GM12878 (cell line): ENCODE measurements at regions not wholly inside any gene's neighbourhood (a gene's known extent, or its start where the extent isn't known, plus 50 kb on each side); places are given as distances from the start of the nearest gene placed in this dataset.

ENCODE experiments used
- ATAC-seq: fragments of 200-7000 bp; cut with Tn5 transposase; 3 replicates; pipeline ENCODE4 v1.9.1; 2020; ENCODE audit warnings: mild to moderate bottlenecking, moderate library complexity
- BruUV-seq: library from RNA; stranded (reverse); fragments of 400-500 nt; replicated peaks from 2 replicates; lab custom pipeline; 2021; lab: Mats Ljungman, UMichigan
- CTCF ChIA-PET: fragments of 300-600 bp; sonication (Branson Sonifier 250); formaldehyde crosslinking; extraction: SDS; loops from one replicate; lab custom pipeline; 2021; ENCODE audit warnings: inconsistent platforms; lab: Yijun Ruan, JAX
- POLR2A ChIA-PET: fragments of 350-600 bp; formaldehyde crosslinking; extraction: SDS; loops from one replicate; lab custom pipeline; 2021; ENCODE audit warnings: inconsistent platforms; lab: Charles Lee
- RAD21 ChIA-PET: fragments of 300-600 bp; sonication (Branson Sonifier 250); formaldehyde crosslinking; loops from one replicate; lab custom pipeline; 2023; ENCODE audit warnings: antibody characterized with exemption; ENCODE audit not compliant: unreplicated experiment; lab: Charles Lee
- SMC1A ChIA-PET: fragments of 300-600 bp; sonication (Branson Sonifier 250); formaldehyde crosslinking; loops from one replicate; lab custom pipeline; 2023; ENCODE audit not compliant: unreplicated experiment, uncharacterized antibody; lab: Charles Lee
- DNase-seq: peaks from one replicate; pipeline ENCODE4 v3.0.0-alpha.2; 2011; ENCODE audit warnings: low read depth, low spot score
- FAIRE-seq: peaks from 3 replicates; lab custom pipeline; 2011; peaks lifted over from hg19 to GRCh38; lab: Jason Lieb, UNC
- H2AFZ ChIP-seq: 2 replicates; pipeline ENCODE4 v1.6.0; 2011; ENCODE audit warnings: low read depth, low read length, control low read depth; ENCODE audit not compliant: control insufficient read depth
- H3K27ac ChIP-seq: 2 replicates; pipeline ENCODE4 v1.5.1; 2011; ENCODE audit warnings: control low read depth; ENCODE audit not compliant: control insufficient read depth, insufficient read depth
- H3K27me3 ChIP-seq, 2 experiments: replicated peaks in 1 of 2; 2 replicates each; pipeline versions ENCODE4 v1.6.0 to v1.6.1; 2011; ENCODE audit warnings: low read length in 1 of 2; ENCODE audit not compliant: control insufficient read depth in 2 of 2, insufficient read depth in 2 of 2
- H3K36me3 ChIP-seq, 2 experiments: 2 replicates each; pipeline ENCODE4 v1.5.1; 2011; ENCODE audit warnings: low read length in 1 of 2; ENCODE audit not compliant: control insufficient read depth in 2 of 2, insufficient read depth in 2 of 2
- H3K4me1 ChIP-seq: 2 replicates; pipeline ENCODE4 v1.6.1; 2011; ENCODE audit warnings: mild to moderate bottlenecking, low read length, moderate library complexity, mixed read lengths; ENCODE audit not compliant: control insufficient read depth, insufficient read depth
- H3K4me2 ChIP-seq: 2 replicates; pipeline ENCODE4 v1.6.0; 2011; ENCODE audit warnings: control low read depth; ENCODE audit not compliant: control insufficient read depth, insufficient read depth
- H3K4me3 ChIP-seq: fragments of 200-600 bp; sonication (generic); 2 replicates; pipeline ENCODE4 v1.5.1; 2016
- H3K79me2 ChIP-seq: 2 replicates; pipeline ENCODE4 v1.6.0; 2011; ENCODE audit warnings: low read length; ENCODE audit not compliant: control insufficient read depth, insufficient read depth
- H3K9ac ChIP-seq: 2 replicates; pipeline ENCODE4 v1.8.0; 2011; ENCODE audit warnings: low read length, control low read depth, mixed read lengths; ENCODE audit not compliant: control insufficient read depth, insufficient read depth
- H3K9me3 ChIP-seq: replicated peaks from 3 replicates; pipeline ENCODE4 v1.5.1; 2011; ENCODE audit warnings: mild to moderate bottlenecking, low read length; ENCODE audit not compliant: control insufficient read depth, insufficient read depth
- H4K20me1 ChIP-seq: 2 replicates; pipeline ENCODE4 v1.6.0; 2011; ENCODE audit not compliant: control insufficient read depth, insufficient read depth
- BACH1 ChIP-seq: fragments of 450-650 bp; IDR thresholded peaks from 2 replicates; pipeline ENCODE4 v1.6.1; 2017; ENCODE audit warnings: mild to moderate bottlenecking, borderline replicate concordance
- E2F4 ChIP-seq: IDR thresholded peaks from 2 replicates; pipeline ENCODE4 v1.6.1; 2012; ENCODE audit warnings: low read depth, low read length, improper control_type of control experiment
- ELK1 ChIP-seq: IDR thresholded peaks from 2 replicates; pipeline ENCODE4 v1.6.1; 2012; ENCODE audit warnings: low read depth, low read length, improper control_type of control experiment
- FOXK2 ChIP-seq: fragments of 450-650 bp; IDR thresholded peaks from 2 replicates; pipeline ENCODE4 v1.6.1; 2017; ENCODE audit warnings: mild to moderate bottlenecking, moderate library complexity
- HDAC2 ChIP-seq: fragments of 200-600 bp; sonication (generic); IDR thresholded peaks from 2 replicates; pipeline ENCODE4 v1.6.1; 2017
- IKZF1 ChIP-seq: fragments of 450-650 bp; conservative IDR thresholded peaks from 2 replicates; pipeline ENCODE4 v1.6.1; 2017; ENCODE audit warnings: antibody characterized with exemption, mild to moderate bottlenecking
- KDM1A ChIP-seq: fragments of 200-600 bp; sonication (generic); IDR thresholded peaks from 2 replicates; pipeline ENCODE4 v1.6.1; 2016; ENCODE audit warnings: borderline replicate concordance
- MAX ChIP-seq: IDR thresholded peaks from 2 replicates; pipeline ENCODE4 v1.6.1; 2012; ENCODE audit warnings: low read depth, low read length, improper control_type of control experiment
- MEF2B ChIP-seq: fragments of 450-650 bp; IDR thresholded peaks from 2 replicates; pipeline ENCODE4 v1.6.1; 2018; ENCODE audit warnings: mild to moderate bottlenecking, moderate library complexity; ENCODE audit not compliant: partially characterized antibody, poor library complexity, severe bottlenecking
- NBN ChIP-seq: fragments of 450-650 bp; IDR thresholded peaks from 2 replicates; pipeline ENCODE4 v1.6.1; 2016
- SMAD1 ChIP-seq: fragments of 450-650 bp; IDR thresholded peaks from 2 replicates; pipeline ENCODE4 v1.6.1; 2018; ENCODE audit warnings: mild to moderate bottlenecking, low read depth; ENCODE audit not compliant: partially characterized antibody
- SMARCA5 ChIP-seq: fragments of 450-650 bp; IDR thresholded peaks from 2 replicates; pipeline ENCODE4 v1.6.1; 2017; ENCODE audit warnings: mild to moderate bottlenecking
- SUPT20H ChIP-seq: IDR thresholded peaks from 2 replicates; pipeline ENCODE4 v1.6.1; 2011; ENCODE audit warnings: low read depth, mild to moderate bottlenecking, low read length, moderate library complexity, borderline replicate concordance; ENCODE audit not compliant: control insufficient read depth
- ZBTB11 ChIP-seq: fragments of 450-650 bp; formaldehyde crosslinking; IDR thresholded peaks from 2 replicates; pipeline ENCODE4 v1.5.0; 2022; ENCODE audit warnings: mild to moderate bottlenecking, missing genetic modification characterization
- ZNF384 ChIP-seq: IDR thresholded peaks from 2 replicates; pipeline ENCODE4 v1.6.1; 2012; ENCODE audit warnings: low read depth, mild to moderate bottlenecking, low read length, improper control_type of control experiment, borderline replicate concordance
- ZNF622 ChIP-seq: fragments of 450-650 bp; IDR thresholded peaks from 2 replicates; pipeline ENCODE4 v1.6.1; 2017; ENCODE audit warnings: mild to moderate bottlenecking, inconsistent platforms
- WGBS: methylation state at CpG from one replicate; pipeline ENCODE4 v1.1.6; 2016; ENCODE audit warnings: low lambda C conversion rate; ENCODE audit not compliant: insufficient replicate concordance, insufficient coverage; ENCODE audit errors: missing lambda C conversion rate; 5-methylcytosine and 5-hydroxymethylcytosine counted together
- in situ Hi-C: fragments of 300-500 bp; cut with MboI; formaldehyde crosslinking; loops from 9 replicates; pipeline ENCODE4 v1.14.3; 2018; ENCODE audit warnings: mixed read lengths
- intact Hi-C: fragments of 100-400 bp; cut with micrococcal nuclease; formaldehyde crosslinking; loops from one replicate; pipeline ENCODE4 v1.14.2; 2022; ENCODE audit not compliant: unreplicated experiment

- Histone ChIP-seq H3K27me3 (no peaks in the 10 kb centered on the region), H3K4me2 (no peak overlapping the region), H4K20me1 (no peaks in the 10 kb centered on the region), H3K79me2 (no peaks in the 10 kb centered on the region), H3K36me3 (no peaks in the 10 kb centered on the region), H3K27ac (no peak overlapping the region), H3K9ac (no peak overlapping the region), H3K9me3 (no peaks in the 10 kb centered on the region), H3K4me1 (no peaks in the 10 kb centered on the region), H3K4me3 (no peak overlapping the region), H2AFZ (no peak overlapping the region)
- intact Hi-C loops (no loop called here), in situ Hi-C loops (no loop called here)
- no peak for ATAC-seq
- ChIA-PET POLR2A (no interaction called here), SMC1A (no interaction called here), RAD21 (no interaction called here)
- 25% methylated on average over 4 of the region's 4 CpGs for WGBS
- BruUV-seq = no TSS peak
- no peak for DNase-seq
- no peak for FAIRE-seq
- no peak for TF ChIP-seq MAX
- TF ChIP-seq MEF2B = no peak
- no peak for TF ChIP-seq ZBTB11 (CRISPR knock-in tag)
- TF ChIP-seq KDM1A = no peak
- no peak for TF ChIP-seq ZNF622
- no peak for TF ChIP-seq E2F4
- TF ChIP-seq SMAD1 = no peak
- TF ChIP-seq ZNF384 = no peak
- TF ChIP-seq FOXK2 = no peak
- TF ChIP-seq HDAC2 = no peak
- no peak for TF ChIP-seq SMARCA5
- TF ChIP-seq SUPT20H = no peak
- TF ChIP-seq BACH1 = no peak
- TF ChIP-seq IKZF1 = no peak
- TF ChIP-seq NBN = no peak
- TF ChIP-seq ELK1 = no peak
- TF ChIP-seq, all 136 proteins: peak for 0
- CTCF ChIA-PET = no interaction called here
Observed at GRCh38 chr7:68955656-68956055, 642.6 kb upstream of the AUTS2 start.
